CD4-positive, CD25-positive, alpha-beta regulatory T cell (primary cell): ENCODE measurements at regions not wholly inside any gene's neighbourhood (a gene's known extent, or its start where the extent isn't known, plus 50 kb on each side); places are given as distances from the start of the nearest gene placed in this dataset.

ENCODE experiments used
- ATAC-seq, 2 donors: fragments of 150-1000 bp; cut with Tn5 transposase; one replicate each; pipeline ENCODE4 v1.10.0; 2021; ENCODE audit warnings: low read depth in 2 of 2, moderate number of reproducible peaks in 2 of 2, moderate library complexity in 1 of 2
- DNase-seq, 3 donors: peaks; one replicate each; pipeline versions ENCODE4 v3.0.0 to v3.0.0-alpha.2; 2012 to 2022; ENCODE audit warnings: mixed read lengths in 1 of 3
- H3K27ac ChIP-seq: one replicate; pipeline ENCODE4 v1.7.0; 2013; ENCODE audit warnings: mild to moderate bottlenecking, low read length; ENCODE audit not compliant: insufficient read depth, poor library complexity, severe bottlenecking
- H3K27me3 ChIP-seq: one replicate; pipeline ENCODE4 v1.7.0; 2013; ENCODE audit warnings: low read length; ENCODE audit not compliant: control insufficient read depth, insufficient read depth
- H3K36me3 ChIP-seq: one replicate; pipeline ENCODE4 v1.7.0; 2013; ENCODE audit warnings: mild to moderate bottlenecking, low read length, moderate library complexity; ENCODE audit not compliant: control insufficient read depth, insufficient read depth
- H3K4me1 ChIP-seq: 2 replicates; pipeline ENCODE4 v1.7.0; 2013; ENCODE audit warnings: mild to moderate bottlenecking, low read length; ENCODE audit not compliant: insufficient read depth, control insufficient read depth, poor library complexity, severe bottlenecking
- H3K4me3 ChIP-seq: one replicate; pipeline ENCODE4 v1.7.0; 2013; ENCODE audit warnings: low read depth, mild to moderate bottlenecking, low read length, moderate library complexity
- H3K9me3 ChIP-seq, 2 experiments: 1 replicate in 1 of 2; 2 replicates in 1 of 2; pipeline ENCODE4 v1.7.0; 2013; ENCODE audit warnings: low read length in 2 of 2, mild to moderate bottlenecking in 1 of 2, moderate library complexity in 1 of 2; ENCODE audit not compliant: control insufficient read depth in 2 of 2
- H3K27ac Mint-ChIP-seq, 3 donors: one replicate each; pipeline ENCODE4 v1.8.0; 2020 to 2022; ENCODE audit warnings: mild to moderate bottlenecking in 3 of 3, mixed read lengths in 3 of 3, moderate library complexity in 2 of 3
- H3K27me3 Mint-ChIP-seq: one replicate; pipeline ENCODE4 v1.8.0; 2022; ENCODE audit warnings: mild to moderate bottlenecking, mixed read lengths
- H3K36me3 Mint-ChIP-seq: one replicate; pipeline ENCODE4 v1.8.0; 2020; ENCODE audit warnings: mixed read lengths
- H3K4me1 Mint-ChIP-seq, 4 donors: one replicate each; pipeline ENCODE4 v1.8.0; 2020 to 2022; ENCODE audit warnings: mixed read lengths in 4 of 4, mild to moderate bottlenecking in 1 of 4
- H3K4me3 Mint-ChIP-seq, 4 donors: one replicate each; pipeline ENCODE4 v1.8.0; 2020 to 2022; ENCODE audit warnings: mild to moderate bottlenecking in 4 of 4, mixed read lengths in 4 of 4, moderate library complexity in 3 of 4
- H3K9me3 Mint-ChIP-seq, 7 donors: one replicate each; pipeline ENCODE4 v1.8.0; 2020 to 2022; ENCODE audit warnings: mixed read lengths in 7 of 7, mild to moderate bottlenecking in 3 of 7, moderate library complexity in 2 of 7

DNA sequence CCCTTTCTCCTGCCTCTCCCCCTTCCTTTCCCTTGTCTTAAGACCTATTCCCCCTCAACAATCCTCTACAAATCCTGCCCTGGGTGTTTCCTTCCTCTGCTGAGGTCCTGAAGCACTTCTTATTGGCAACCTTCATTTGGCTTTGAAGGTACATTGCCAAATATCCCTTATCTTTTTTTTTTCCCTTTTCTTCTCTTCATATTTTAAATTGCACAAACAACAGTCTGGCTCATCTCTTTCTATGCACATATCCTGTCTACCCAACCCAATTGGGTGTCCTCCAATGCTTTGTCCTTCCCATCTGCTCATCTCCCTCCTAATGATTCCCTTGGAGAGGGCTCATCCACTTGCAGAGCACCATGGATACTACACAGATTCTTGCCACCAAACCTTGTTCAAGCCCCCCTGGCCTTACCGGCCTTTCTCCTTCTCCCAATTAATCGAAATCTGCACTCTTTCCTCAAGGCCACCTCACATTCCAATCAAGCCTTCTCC lies 537.9 kb upstream of the JARID2 start:
- no peaks in the 10 kb centered on the region for H3K9me3 ChIP-seq
- H3K27ac ChIP-seq: no peak overlapping the region
- H3K36me3 Mint-ChIP-seq: no peaks in the 10 kb centered on the region
- H3K27me3 Mint-ChIP-seq: peaks cover 5% of the 10 kb centered on the region
- H3K4me3 Mint-ChIP-seq: no peak overlapping the region
- peaks cover 0 to 2% (median 0%) of the 10 kb centered on the region in 7 donors for H3K9me3 Mint-ChIP-seq
- no peaks in the 10 kb centered on the region for H3K4me1 ChIP-seq
- H3K4me3 ChIP-seq: no peak overlapping the region
- H3K27me3 ChIP-seq: no peaks in the 10 kb centered on the region
- H3K36me3 ChIP-seq: no peaks in the 10 kb centered on the region
- H3K4me1 Mint-ChIP-seq: peaks cover 0 to 5% (median 1%) of the 10 kb centered on the region in 4 donors
- peak overlapping the region in 1 of 3 donors; percentile 30 for H3K27ac Mint-ChIP-seq
- DNase-seq (no peak), ATAC-seq (no peak)

DNA sequence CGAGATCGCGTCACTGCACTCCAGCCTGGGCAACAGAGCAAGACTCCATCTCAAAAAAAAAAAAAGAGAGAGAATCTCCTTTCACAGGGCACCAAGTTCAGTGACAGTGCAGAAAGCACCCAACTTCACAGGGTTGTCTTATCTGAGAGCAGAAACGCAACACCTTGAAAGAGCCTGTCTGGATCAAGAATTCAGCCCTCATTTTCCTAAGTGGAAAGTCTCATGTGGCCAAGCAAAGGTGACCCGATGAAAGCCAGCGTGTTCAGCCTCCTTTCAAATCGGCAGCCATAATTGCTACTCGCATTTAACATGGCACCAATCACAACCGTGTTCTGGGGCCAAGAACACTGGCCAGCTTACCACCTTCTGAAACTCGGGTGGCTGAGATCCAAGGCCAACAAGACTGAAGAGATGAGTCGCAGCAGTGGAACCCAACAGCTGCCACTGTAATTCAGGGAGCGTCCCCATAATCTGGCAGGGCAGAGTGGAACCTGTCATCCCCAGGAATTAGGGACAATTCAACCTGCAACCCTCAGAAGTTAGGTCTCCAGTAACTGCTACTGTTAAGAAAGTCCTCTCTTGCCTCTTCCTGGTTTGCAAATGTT lies 536.7 kb upstream of the JARID2 start:
- Mint-ChIP-seq H3K9me3 (peaks cover 0 to 2% (median 0%) of the 10 kb centered on the region in 7 donors), H3K4me3 (no peak overlapping the region), H3K4me1 (peaks cover 0 to 5% (median 1%) of the 10 kb centered on the region in 4 donors), H3K27ac (no peak overlapping the region), H3K27me3 (peaks cover 5% of the 10 kb centered on the region), H3K36me3 (no peaks in the 10 kb centered on the region)
- H3K4me3 ChIP-seq: no peak overlapping the region
- H3K9me3 ChIP-seq: no peaks in the 10 kb centered on the region
- no peaks in the 10 kb centered on the region for H3K4me1 ChIP-seq
- no peaks in the 10 kb centered on the region for H3K36me3 ChIP-seq
- H3K27ac ChIP-seq: no peak overlapping the region
- no peak for ATAC-seq
- H3K27me3 ChIP-seq: no peaks in the 10 kb centered on the region
- no peak for DNase-seq

DNA sequence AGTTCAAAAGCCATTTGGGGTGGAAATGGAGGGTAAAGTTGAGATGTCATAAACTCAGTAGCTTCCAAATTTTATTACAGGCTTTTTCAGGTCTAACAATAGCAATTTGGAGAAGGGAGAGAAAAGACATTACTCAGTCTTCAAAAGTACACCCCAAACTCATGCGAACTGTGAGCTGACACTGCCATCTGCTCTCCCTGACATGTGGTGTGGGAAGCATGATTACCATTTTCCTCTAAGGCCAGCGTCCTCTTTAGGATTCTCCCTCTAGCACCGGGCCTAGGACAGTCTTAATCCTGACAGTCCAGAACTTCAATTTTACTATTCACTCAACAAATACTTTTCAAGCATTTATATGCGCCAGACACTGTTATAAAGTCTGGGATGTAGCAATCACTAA lies 536.0 kb upstream of the JARID2 start:
- Histone ChIP-seq H3K4me3 (no peak overlapping the region), H3K27me3 (no peaks in the 10 kb centered on the region), H3K27ac (no peak overlapping the region), H3K9me3 (no peaks in the 10 kb centered on the region), H3K36me3 (no peaks in the 10 kb centered on the region), H3K4me1 (no peaks in the 10 kb centered on the region)
- Mint-ChIP-seq H3K27ac (no peak overlapping the region), H3K27me3 (peaks cover 5% of the 10 kb centered on the region), H3K4me3 (no peak overlapping the region), H3K36me3 (no peaks in the 10 kb centered on the region), H3K9me3 (peaks cover 0 to 2% (median 0%) of the 10 kb centered on the region in 7 donors), H3K4me1 (peaks cover 0 to 5% (median 1%) of the 10 kb centered on the region in 4 donors)
- no peak for ATAC-seq
- DNase-seq: no peak

DNA sequence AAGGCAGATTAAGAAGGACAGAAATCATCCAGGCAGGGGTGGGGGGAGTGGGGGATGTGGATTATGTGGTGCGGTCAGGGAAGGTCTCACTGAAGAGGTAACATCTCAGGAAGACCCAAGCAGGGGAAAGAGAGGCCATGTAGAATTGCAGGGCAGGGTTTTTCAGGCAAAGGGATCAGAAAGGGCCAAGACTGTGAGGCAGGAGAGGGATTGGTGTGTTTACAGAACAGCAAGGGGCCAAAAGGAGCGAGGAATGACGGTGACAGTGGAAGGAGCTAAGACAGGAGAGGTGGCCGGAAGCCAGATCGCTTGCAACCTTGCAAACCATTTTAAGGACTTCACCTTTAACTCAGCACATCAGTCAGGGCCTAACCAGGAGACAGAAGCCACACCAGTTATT lies 535.4 kb upstream of the JARID2 start:
- Histone ChIP-seq H3K27me3 (no peaks in the 10 kb centered on the region), H3K4me3 (no peak overlapping the region), H3K4me1 (no peaks in the 10 kb centered on the region), H3K9me3 (no peaks in the 10 kb centered on the region), H3K27ac (no peak overlapping the region), H3K36me3 (no peaks in the 10 kb centered on the region)
- Mint-ChIP-seq H3K4me3 (no peak overlapping the region), H3K9me3 (peaks cover 0 to 2% (median 0%) of the 10 kb centered on the region in 7 donors), H3K36me3 (no peaks in the 10 kb centered on the region), H3K27me3 (peaks cover 5% of the 10 kb centered on the region), H3K27ac (peak overlapping the region in 1 of 3 donors; percentile 48), H3K4me1 (peaks cover 0 to 5% (median 1%) of the 10 kb centered on the region in 4 donors)
- DNase-seq (no peak), ATAC-seq (no peak)

DNA sequence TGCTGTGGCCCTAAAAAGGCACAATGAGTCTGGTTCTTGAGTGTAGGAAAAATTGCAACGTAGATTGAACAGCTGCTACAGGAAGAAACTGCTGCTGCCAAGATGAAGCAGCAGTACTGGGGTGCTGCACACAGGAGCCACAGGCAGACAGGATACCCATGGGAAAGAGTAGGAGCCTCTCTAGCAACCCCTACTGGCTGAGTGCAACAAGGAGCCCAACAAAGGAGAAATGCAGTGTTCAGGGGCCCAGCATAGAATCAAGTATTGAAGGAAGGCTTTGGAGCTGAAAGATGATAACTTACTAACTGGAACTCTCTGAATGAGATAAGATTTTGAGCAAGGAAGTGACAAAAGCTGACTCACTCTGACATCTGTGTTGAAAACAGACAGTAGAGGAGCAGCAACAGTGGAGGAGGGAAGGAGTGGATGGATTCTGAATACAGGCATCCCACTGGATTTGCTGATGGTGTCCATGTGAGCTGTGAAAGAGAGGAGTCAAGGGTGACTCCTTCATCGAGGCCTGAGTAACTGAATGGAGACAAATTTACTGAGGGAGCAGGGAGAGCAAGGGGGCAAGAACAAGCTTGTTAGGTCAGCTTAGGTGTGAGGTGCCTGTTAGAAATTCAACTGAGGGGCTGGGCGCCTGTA lies 534.7 kb upstream of the JARID2 start:
- DNase-seq (peak in 1 of 3 donors; percentile 62), ATAC-seq (peak in 1 of 2 donors; percentile 59)
- no peak overlapping the region for H3K27ac Mint-ChIP-seq
- no peaks in the 10 kb centered on the region for H3K9me3 ChIP-seq
- no peaks in the 10 kb centered on the region for H3K4me1 ChIP-seq
- peaks cover 0 to 2% (median 0%) of the 10 kb centered on the region in 7 donors for H3K9me3 Mint-ChIP-seq
- H3K27ac ChIP-seq: no peak overlapping the region
- H3K36me3 ChIP-seq: no peaks in the 10 kb centered on the region
- H3K4me3 ChIP-seq: no peak overlapping the region
- peaks cover 5% of the 10 kb centered on the region for H3K27me3 Mint-ChIP-seq
- H3K4me1 Mint-ChIP-seq: peaks cover 0 to 5% (median 1%) of the 10 kb centered on the region in 4 donors
- H3K27me3 ChIP-seq: no peaks in the 10 kb centered on the region
- H3K36me3 Mint-ChIP-seq: no peaks in the 10 kb centered on the region
- H3K4me3 Mint-ChIP-seq: peak overlapping the region in 1 of 4 donors; percentile 10

DNA sequence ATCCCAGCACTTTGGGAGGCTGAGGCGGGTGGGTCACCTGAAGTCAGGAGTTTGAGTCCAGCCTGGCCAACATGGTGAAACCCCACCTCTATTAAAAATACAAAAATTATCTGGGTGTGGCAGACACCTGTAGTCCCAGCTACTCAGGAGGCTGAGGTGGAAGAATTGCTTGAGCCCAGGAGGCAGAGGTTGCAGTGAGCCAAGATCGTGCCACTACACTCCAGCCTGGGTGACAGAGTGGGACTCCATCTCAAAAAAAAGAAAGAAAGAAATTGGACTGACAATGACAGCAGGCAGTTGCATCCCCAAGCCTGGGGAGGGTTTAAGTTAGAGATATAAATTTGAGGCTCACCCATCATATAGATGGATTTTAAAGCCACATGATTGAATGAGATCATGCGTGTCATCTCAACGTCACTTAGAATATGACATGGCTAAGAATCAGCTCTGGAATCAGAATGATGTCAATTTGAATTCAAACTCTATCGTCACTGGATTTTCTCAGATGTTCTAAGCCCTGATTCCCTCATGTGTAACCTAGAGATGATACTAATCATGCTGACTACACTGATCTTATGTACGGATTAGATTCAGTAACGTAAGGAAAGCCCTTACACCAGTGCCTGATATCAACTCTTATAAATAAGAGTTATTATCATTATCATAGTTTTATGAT lies 534.0 kb upstream of the JARID2 start:
- no peaks in the 10 kb centered on the region for H3K36me3 ChIP-seq
- no peak overlapping the region for H3K4me3 ChIP-seq
- no peak overlapping the region for H3K27ac ChIP-seq
- ATAC-seq (no peak), DNase-seq (no peak)
- peaks cover 0 to 5% (median 2%) of the 10 kb centered on the region in 4 donors for H3K4me1 Mint-ChIP-seq
- H3K36me3 Mint-ChIP-seq: no peaks in the 10 kb centered on the region
- no peaks in the 10 kb centered on the region for H3K27me3 Mint-ChIP-seq
- H3K4me3 Mint-ChIP-seq: no peak overlapping the region
- H3K9me3 Mint-ChIP-seq: peaks cover 0 to 2% (median 0%) of the 10 kb centered on the region in 7 donors
- no peaks in the 10 kb centered on the region for H3K4me1 ChIP-seq
- H3K27ac Mint-ChIP-seq: no peak overlapping the region
- H3K27me3 ChIP-seq: no peaks in the 10 kb centered on the region
- H3K9me3 ChIP-seq: no peaks in the 10 kb centered on the region

DNA sequence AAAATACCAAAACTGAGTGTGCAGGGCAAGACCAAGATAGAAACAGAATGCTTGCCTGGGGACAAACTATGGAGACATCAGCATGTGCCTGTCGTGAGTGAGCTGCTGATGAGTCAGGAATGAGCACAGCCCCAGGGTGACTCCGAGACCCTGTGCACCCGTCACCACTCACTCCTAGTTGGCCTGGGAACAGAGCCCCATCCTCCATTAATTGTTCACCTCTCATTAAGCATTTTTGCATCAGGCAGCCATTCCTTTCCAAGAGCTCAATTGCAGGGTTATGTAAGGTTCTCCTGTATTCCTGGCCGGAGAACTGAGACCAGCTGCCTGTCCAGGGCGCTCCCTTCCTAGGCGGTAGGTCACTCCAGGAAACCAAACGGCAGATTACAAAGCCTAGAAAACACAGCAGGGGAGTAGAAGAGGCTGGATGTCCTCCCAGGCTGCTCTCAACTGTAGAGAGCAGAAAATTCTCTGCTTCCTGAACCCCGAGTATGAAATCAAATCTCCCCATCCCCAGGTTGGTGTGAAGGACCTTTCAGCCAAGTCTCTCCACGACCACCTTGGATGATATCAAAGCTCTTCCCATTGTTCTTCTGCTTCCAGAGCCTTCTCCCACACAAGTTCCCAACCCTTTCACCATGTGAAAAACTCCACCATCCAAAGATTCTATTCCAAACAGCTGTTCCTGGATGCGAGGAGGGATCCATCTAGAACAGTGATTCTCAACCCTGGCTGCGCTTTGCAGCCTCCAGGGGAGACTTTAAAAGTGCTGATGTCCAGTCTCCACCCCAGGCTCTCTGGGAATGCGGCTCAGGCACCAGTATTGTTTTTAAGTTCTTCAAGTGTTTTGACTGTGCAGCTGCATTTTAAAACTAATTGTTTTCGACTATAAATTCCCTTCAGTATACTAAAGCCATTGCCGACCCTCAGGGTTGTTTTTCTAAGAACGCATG lies 532.6 kb upstream of the JARID2 start:
- no peak overlapping the region for H3K4me3 ChIP-seq
- DNase-seq: no peak
- Mint-ChIP-seq H3K27me3 (no peaks in the 10 kb centered on the region), H3K4me3 (no peak overlapping the region), H3K36me3 (no peaks in the 10 kb centered on the region), H3K27ac (no peak overlapping the region), H3K9me3 (no peaks in the 10 kb centered on the region), H3K4me1 (peaks cover 0 to 12% (median 5%) of the 10 kb centered on the region in 4 donors)
- H3K27me3 ChIP-seq: no peaks in the 10 kb centered on the region
- no peak overlapping the region for H3K27ac ChIP-seq
- no peaks in the 10 kb centered on the region for H3K36me3 ChIP-seq
- no peaks in the 10 kb centered on the region for H3K4me1 ChIP-seq
- no peaks in the 10 kb centered on the region for H3K9me3 ChIP-seq
- no peak for ATAC-seq
